Chondrocyte (in vitro differentiated cells): ENCODE measurements at regions not wholly inside any gene's neighbourhood (a gene's known extent, or its start where the extent isn't known, plus 50 kb on each side); places are given as distances from the start of the nearest gene placed in this dataset.
A peak's percentile ranks its signal among the peaks of the same experiment; 100 is the strongest.

Source experiments
- DNase-seq: peaks from one replicate; pipeline ENCODE4 v3.0.0; 2021; ENCODE audit warnings: mixed read lengths, low spot score
- H3K27ac Mint-ChIP-seq: one replicate; pipeline ENCODE4 v1.8.0; 2021; ENCODE audit warnings: mild to moderate bottlenecking, moderate library complexity, mixed read lengths; ENCODE audit not compliant: unreplicated experiment
- H3K27me3 Mint-ChIP-seq: 2 replicates; pipeline ENCODE4 v1.8.0; 2021; ENCODE audit warnings: low read depth, mixed read lengths
- H3K36me3 Mint-ChIP-seq: 2 replicates; pipeline ENCODE4 v1.8.0; 2021; ENCODE audit warnings: low read depth, mixed read lengths
- H3K4me1 Mint-ChIP-seq: 2 replicates; pipeline ENCODE4 v1.8.0; 2021; ENCODE audit warnings: low read depth, mild to moderate bottlenecking, mixed read lengths
- H3K4me3 Mint-ChIP-seq: one replicate; pipeline ENCODE4 v1.8.0; 2021; ENCODE audit warnings: mild to moderate bottlenecking, moderate library complexity, mixed read lengths; ENCODE audit not compliant: unreplicated experiment
- H3K9me3 Mint-ChIP-seq: 2 replicates; pipeline ENCODE4 v1.8.0; 2021; ENCODE audit warnings: low read depth, mixed read lengths
- TF ChIP-seq, protein P1 (sequence below): fragments of 200-600 bp; sonication (generic); IDR thresholded peaks from 2 replicates; pipeline ENCODE4 v1.5.0; 2021; ENCODE audit warnings: antibody characterized with exemption, mild to moderate bottlenecking, moderate library complexity

DNA sequence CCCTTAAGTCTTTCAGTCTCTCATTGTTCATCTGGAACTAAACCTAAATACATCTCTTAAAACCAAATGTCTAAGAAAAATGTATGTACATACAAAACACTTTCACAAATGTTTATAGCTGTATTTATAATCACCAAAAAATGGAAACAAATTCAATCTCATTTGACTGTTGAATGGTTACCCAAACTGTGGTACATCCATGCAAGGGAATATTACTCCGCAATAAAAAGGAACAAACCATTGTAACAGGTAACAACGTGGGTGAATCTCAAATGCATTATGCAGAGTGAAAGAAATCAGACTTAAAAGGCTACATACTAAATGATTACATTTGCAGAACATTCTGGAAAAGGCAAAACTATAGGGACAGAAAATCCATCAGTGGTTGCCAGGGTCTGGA lies 425.2 kb downstream of the COG6 start:
- Mint-ChIP-seq H3K36me3 (no peaks in the 10 kb centered on the region), H3K4me3 (no peak overlapping the region), H3K9me3 (peaks cover 7% of the 10 kb centered on the region), H3K27me3 (no peaks in the 10 kb centered on the region), H3K4me1 (peaks cover 10% of the 10 kb centered on the region), H3K27ac (no peak overlapping the region)
- TF ChIP-seq, protein P1, sequence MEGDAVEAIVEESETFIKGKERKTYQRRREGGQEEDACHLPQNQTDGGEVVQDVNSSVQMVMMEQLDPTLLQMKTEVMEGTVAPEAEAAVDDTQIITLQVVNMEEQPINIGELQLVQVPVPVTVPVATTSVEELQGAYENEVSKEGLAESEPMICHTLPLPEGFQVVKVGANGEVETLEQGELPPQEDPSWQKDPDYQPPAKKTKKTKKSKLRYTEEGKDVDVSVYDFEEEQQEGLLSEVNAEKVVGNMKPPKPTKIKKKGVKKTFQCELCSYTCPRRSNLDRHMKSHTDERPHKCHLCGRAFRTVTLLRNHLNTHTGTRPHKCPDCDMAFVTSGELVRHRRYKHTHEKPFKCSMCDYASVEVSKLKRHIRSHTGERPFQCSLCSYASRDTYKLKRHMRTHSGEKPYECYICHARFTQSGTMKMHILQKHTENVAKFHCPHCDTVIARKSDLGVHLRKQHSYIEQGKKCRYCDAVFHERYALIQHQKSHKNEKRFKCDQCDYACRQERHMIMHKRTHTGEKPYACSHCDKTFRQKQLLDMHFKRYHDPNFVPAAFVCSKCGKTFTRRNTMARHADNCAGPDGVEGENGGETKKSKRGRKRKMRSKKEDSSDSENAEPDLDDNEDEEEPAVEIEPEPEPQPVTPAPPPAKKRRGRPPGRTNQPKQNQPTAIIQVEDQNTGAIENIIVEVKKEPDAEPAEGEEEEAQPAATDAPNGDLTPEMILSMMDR, result no peak
- no peak for DNase-seq

DNA sequence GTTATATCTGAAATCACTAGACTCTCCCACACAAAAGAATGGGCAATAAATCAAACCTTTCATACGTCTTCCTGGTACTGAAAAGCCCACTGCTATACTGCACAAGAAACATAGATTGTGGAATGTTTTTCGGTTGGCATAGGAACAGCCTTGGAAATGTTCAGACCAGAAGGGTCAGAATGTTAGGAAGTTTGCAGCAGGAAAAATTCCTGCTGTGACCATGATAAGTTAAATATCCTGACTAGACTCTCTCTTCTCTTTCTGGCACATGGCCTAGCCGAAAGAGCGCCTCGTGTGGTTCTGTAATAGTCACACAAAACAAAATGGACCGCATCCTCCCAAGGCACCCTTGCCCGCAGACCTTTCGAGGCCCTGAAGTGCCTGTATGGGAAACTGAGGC lies 427.2 kb downstream of the COG6 start:
- no peak for DNase-seq
- Mint-ChIP-seq H3K4me3 (no peak overlapping the region), H3K27me3 (no peaks in the 10 kb centered on the region), H3K27ac (peak overlapping the region; percentile 55), H3K9me3 (peaks cover 7% of the 10 kb centered on the region), H3K36me3 (no peaks in the 10 kb centered on the region), H3K4me1 (peaks cover 10% of the 10 kb centered on the region)
- TF ChIP-seq, protein P1, result peak; percentile 46

DNA sequence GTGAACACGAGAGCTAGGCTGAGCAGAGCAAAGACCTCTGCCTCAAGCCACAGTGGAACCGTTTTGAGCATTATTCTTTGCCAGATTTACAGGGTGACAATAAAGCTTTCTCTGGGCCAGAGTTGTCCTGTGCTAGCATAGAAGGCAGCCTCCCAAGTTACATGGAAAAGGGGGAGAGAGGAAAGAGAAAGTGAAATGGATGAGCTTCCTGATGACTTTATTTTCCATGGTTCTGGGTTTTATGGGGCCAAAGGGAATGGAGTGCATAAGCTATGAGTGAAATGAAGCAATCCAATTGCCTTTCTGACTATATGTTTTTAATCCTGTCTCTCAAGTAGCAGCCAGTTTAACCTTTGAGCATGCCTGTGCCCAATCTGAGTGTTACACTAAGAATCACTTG lies 428.4 kb downstream of the COG6 start:
- no peak overlapping the region for H3K4me3 Mint-ChIP-seq
- H3K4me1 Mint-ChIP-seq, result peaks cover 10% of the 10 kb centered on the region
- no peak for DNase-seq
- no peaks in the 10 kb centered on the region for H3K36me3 Mint-ChIP-seq
- peaks cover 7% of the 10 kb centered on the region for H3K9me3 Mint-ChIP-seq
- no peak overlapping the region for H3K27ac Mint-ChIP-seq
- TF ChIP-seq, protein P1, result no peak
- no peaks in the 10 kb centered on the region for H3K27me3 Mint-ChIP-seq

DNA sequence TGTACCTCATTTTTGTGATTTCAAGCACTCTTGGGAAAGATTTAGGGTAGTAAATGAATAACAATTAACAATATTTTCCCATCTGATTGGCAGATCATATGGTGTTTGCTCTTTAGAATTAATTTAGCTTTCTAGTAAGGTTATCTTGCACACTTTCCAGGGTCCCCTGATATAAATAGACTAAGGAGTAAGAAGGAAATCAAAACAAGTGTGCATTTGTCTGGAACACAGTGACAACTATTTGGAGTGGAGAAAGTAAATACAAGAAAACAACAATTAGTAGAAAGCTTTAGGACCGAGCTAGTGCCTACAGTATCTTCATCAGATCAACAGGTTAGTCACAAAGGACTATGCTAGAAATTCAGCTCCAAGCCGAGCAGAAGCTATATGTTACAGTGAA lies 429.5 kb downstream of the COG6 start:
- Mint-ChIP-seq H3K4me1 (peaks cover 10% of the 10 kb centered on the region), H3K36me3 (no peaks in the 10 kb centered on the region), H3K27ac (no peak overlapping the region), H3K4me3 (no peak overlapping the region), H3K27me3 (no peaks in the 10 kb centered on the region), H3K9me3 (peaks cover 7% of the 10 kb centered on the region)
- no peak for DNase-seq
- TF ChIP-seq, protein P1, result no peak

DNA sequence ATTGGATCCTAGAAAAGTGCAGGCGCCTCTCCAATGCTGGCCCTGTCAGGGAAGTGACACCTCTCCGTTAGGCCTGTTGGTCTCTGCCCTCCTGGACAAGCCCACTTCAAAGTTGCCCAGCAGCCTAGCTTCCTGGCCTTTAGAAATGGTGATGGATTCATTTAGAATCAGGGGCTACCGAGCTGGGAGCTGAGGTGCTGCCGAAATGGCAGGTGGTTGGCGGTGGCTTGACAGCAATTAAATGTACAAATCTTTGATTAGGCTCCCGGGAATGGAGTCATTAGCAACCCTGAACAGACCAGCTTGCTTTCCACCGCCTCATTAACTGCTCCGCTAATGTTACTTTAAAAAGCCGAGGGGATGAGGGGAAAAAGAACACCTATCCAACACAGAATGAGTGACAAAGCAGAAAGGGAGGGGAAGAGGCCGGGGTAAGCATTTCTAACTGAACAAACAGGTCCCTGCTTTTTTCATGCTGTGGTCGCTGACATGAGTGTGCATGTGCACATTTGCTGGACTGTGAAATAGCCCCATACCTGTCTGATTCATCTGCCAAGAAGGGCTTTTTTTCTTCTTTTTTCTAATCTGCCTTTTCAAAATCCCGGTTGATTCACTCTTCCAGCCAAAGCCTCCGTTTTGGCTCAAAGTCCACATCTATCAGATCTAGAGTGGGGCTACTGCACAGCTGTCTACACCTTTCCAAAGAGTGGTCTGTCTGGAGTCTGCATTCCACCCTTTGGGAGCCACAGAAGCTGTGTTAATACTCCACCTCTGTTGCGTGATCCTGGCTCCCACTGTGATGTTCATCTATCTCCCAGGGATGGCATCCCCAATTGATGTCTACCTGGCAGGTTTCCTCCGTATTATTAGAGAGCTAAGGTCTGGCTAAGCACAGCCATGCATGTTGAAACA lies 431.9 kb downstream of the COG6 start:
- H3K27me3 Mint-ChIP-seq, result no peaks in the 10 kb centered on the region
- peaks cover 9% of the 10 kb centered on the region for H3K4me1 Mint-ChIP-seq
- TF ChIP-seq, protein P1, result no peak
- no peak for DNase-seq
- H3K9me3 Mint-ChIP-seq, result no peaks in the 10 kb centered on the region
- H3K4me3 Mint-ChIP-seq, result no peak overlapping the region
- no peak overlapping the region for H3K27ac Mint-ChIP-seq
- H3K36me3 Mint-ChIP-seq, result no peaks in the 10 kb centered on the region
